CD4-positive, alpha-beta T cell (primary cell): ENCODE measurements at regions not wholly inside any gene's neighbourhood (a gene's known extent, or its start where the extent isn't known, plus 50 kb on each side); places are given as distances from the start of the nearest gene placed in this dataset.

ENCODE experiments used
- ATAC-seq: fragments of 200-7000 bp; cut with Tn5 transposase; one replicate; pipeline ENCODE4 v1.10.0; 2022; ENCODE audit warnings: mild to moderate bottlenecking; ENCODE audit not compliant: poor library complexity
- CTCF ChIA-PET: fragments of 350-600 bp; sonication (Branson Sonifier 250); formaldehyde crosslinking; loops from one replicate; lab custom pipeline; 2021; ENCODE audit warnings: antibody characterized with exemption, inconsistent platforms; lab: Charles Lee
- POLR2A ChIA-PET: fragments of 350-600 bp; sonication (Branson Sonifier 250); formaldehyde crosslinking; loops from one replicate; lab custom pipeline; 2021; ENCODE audit warnings: antibody characterized with exemption, inconsistent platforms; lab: Charles Lee
- DNase-seq, 14 experiments: peaks; one replicate each; pipeline ENCODE4 v3.0.0-alpha.2; 2013 to 2020; ENCODE audit warnings: mixed read lengths in 2 of 14
- H3K27ac ChIP-seq, 2 donors: one replicate each; pipeline versions ENCODE4 v1.5.1 to v1.7.0; 2013; ENCODE audit warnings: low read length in 2 of 2, low read depth in 1 of 2, mild to moderate bottlenecking in 1 of 2
- H3K27me3 ChIP-seq, 2 experiments: 1 replicate in 1 of 2; 2 replicates in 1 of 2; pipeline versions ENCODE4 v1.6.1 to v1.7.0; 2013; ENCODE audit warnings: low read length in 2 of 2, control low read depth in 1 of 2, mild to moderate bottlenecking in 1 of 2, moderate library complexity in 1 of 2; ENCODE audit not compliant: insufficient read depth in 2 of 2, control insufficient read depth in 1 of 2
- H3K36me3 ChIP-seq: one replicate; pipeline ENCODE4 v1.6.1; 2013; ENCODE audit warnings: low read length, control low read depth; ENCODE audit not compliant: insufficient read depth
- H3K4me1 ChIP-seq: one replicate; pipeline ENCODE4 v1.6.1; 2013; ENCODE audit warnings: low read length, control low read depth; ENCODE audit not compliant: insufficient read depth
- H3K4me3 ChIP-seq: one replicate; pipeline ENCODE4 v1.5.1; 2013; ENCODE audit warnings: mild to moderate bottlenecking, low read length, moderate library complexity
- H3K9me3 ChIP-seq, 2 experiments: 1 replicate in 1 of 2; 2 replicates in 1 of 2; pipeline versions ENCODE4 v1.6.1 to v1.7.0; 2013; ENCODE audit warnings: low read length in 2 of 2, mild to moderate bottlenecking in 2 of 2, control low read depth in 1 of 2, moderate library complexity in 1 of 2; ENCODE audit not compliant: control insufficient read depth in 1 of 2, insufficient read depth in 1 of 2
- H3K27ac Mint-ChIP-seq: one replicate; pipeline ENCODE4 v1.8.0; 2020; ENCODE audit warnings: mixed read lengths
- H3K27me3 Mint-ChIP-seq: one replicate; pipeline ENCODE4 v1.8.0; 2021; ENCODE audit warnings: mixed read lengths
- H3K36me3 Mint-ChIP-seq: one replicate; pipeline ENCODE4 v1.8.0; 2021; ENCODE audit warnings: low read depth, mixed read lengths
- H3K4me1 Mint-ChIP-seq: one replicate; pipeline ENCODE4 v1.8.0; 2021; ENCODE audit warnings: low read depth, mixed read lengths
- H3K4me3 Mint-ChIP-seq: one replicate; pipeline ENCODE4 v1.8.0; 2020; ENCODE audit warnings: mild to moderate bottlenecking, mixed read lengths
- H3K9me3 Mint-ChIP-seq: one replicate; pipeline ENCODE4 v1.8.0; 2020; ENCODE audit warnings: mixed read lengths
- intact Hi-C, 2 experiments: fragments of 100-400 bp; cut with DNase I in 1 of 2; cut with micrococcal nuclease in 1 of 2; formaldehyde crosslinking; loops; one replicate each; pipeline versions ENCODE4 v1.15.1 to v1.9.0; 2023 to 2025; cut with DNase I, micrococcal nuclease
- TF ChIP-seq, protein P1 (sequence below): fragments of 200-600 bp; IDR thresholded peaks from one replicate; pipeline ENCODE4 v1.8.0; 2022; ENCODE audit warnings: antibody characterized with exemption, mild to moderate bottlenecking

DNA sequence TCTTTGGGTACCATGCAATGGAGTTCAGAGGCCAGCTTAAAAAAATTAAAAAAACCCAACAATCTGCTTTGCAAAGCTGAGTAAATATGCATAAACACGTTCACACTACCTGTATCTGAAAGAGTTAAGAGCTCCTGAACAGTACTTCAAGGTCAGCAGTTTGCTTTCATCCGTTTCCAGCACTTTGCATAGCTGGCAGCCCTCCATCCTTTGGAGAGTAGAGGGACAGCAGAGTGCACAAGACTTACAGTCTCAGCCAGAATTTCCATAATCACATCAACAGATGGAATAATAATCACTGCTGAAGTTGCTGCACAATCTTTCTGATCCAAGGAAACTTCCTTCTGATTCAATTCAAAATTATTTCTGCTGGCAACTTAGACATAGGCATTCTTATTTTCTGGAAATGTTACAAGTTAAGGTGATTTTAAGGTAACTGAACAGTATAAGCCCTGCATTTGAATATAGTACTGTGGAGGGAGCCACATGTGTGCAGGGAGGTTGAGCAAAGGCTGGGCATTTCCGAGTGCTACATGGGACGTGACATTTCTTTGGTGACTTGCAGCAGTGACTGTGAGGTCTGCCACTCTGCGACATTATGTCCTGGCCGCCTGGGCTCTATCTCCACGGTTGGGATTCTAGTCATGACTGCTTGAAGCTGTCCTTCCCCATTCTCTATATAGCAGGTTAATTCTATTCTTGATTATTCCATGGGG lies 73.5 kb upstream of the EMCN start:
- CTCF ChIA-PET, result no interaction called here

DNA sequence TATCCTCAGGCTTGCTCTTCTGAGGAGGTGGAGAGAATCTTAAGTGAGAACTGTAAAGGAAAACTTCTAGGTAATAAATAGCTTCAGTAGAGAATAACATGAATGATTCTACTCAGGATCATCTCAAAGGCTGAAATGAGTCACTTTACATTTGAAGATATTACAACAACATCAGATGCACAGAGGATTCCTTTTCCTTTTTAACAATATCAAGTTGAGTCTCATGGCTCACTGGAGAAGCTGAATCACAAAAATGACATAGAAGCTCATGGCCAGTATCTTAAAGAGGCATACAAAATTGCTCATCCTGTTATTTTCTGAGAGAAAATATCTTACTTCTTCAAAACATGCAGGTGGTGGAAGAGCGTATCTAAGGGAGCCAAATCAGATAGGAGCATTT lies 72.5 kb upstream of the EMCN start:
- Histone ChIP-seq H3K4me3 (no peak overlapping the region), H3K9me3 (no peaks in the 10 kb centered on the region), H3K27ac (no peak overlapping the region), H3K36me3 (no peaks in the 10 kb centered on the region), H3K27me3 (peaks cover 0 to 4% of the 10 kb centered on the region in 2 experiments), H3K4me1 (no peaks in the 10 kb centered on the region)
- TF ChIP-seq, protein P1, sequence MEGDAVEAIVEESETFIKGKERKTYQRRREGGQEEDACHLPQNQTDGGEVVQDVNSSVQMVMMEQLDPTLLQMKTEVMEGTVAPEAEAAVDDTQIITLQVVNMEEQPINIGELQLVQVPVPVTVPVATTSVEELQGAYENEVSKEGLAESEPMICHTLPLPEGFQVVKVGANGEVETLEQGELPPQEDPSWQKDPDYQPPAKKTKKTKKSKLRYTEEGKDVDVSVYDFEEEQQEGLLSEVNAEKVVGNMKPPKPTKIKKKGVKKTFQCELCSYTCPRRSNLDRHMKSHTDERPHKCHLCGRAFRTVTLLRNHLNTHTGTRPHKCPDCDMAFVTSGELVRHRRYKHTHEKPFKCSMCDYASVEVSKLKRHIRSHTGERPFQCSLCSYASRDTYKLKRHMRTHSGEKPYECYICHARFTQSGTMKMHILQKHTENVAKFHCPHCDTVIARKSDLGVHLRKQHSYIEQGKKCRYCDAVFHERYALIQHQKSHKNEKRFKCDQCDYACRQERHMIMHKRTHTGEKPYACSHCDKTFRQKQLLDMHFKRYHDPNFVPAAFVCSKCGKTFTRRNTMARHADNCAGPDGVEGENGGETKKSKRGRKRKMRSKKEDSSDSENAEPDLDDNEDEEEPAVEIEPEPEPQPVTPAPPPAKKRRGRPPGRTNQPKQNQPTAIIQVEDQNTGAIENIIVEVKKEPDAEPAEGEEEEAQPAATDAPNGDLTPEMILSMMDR, result no peak
- no peak for ATAC-seq
- Mint-ChIP-seq H3K9me3 (no peaks in the 10 kb centered on the region), H3K4me3 (no peak overlapping the region), H3K27ac (no peak overlapping the region), H3K27me3 (no peaks in the 10 kb centered on the region), H3K36me3 (no peaks in the 10 kb centered on the region), H3K4me1 (no peaks in the 10 kb centered on the region)
- ChIA-PET CTCF (no interaction called here), POLR2A (no interaction called here)
- DNase-seq, result no peak
- intact Hi-C loops, result no loop called here

More for the DNA sequence above, 73.5 kb upstream of the EMCN start:
- no peak overlapping the region for H3K4me3 ChIP-seq
- ATAC-seq (no peak), DNase-seq (no peak)
- Mint-ChIP-seq H3K27me3 (no peaks in the 10 kb centered on the region), H3K27ac (no peak overlapping the region), H3K9me3 (no peaks in the 10 kb centered on the region), H3K36me3 (no peaks in the 10 kb centered on the region), H3K4me3 (no peak overlapping the region), H3K4me1 (no peaks in the 10 kb centered on the region)
- peaks cover 0 to 4% of the 10 kb centered on the region in 2 experiments for H3K27me3 ChIP-seq
- POLR2A ChIA-PET, result no interaction called here
- TF ChIP-seq, protein P1, result no peak
- no peaks in the 10 kb centered on the region for H3K9me3 ChIP-seq
- no peaks in the 10 kb centered on the region for H3K4me1 ChIP-seq
- H3K36me3 ChIP-seq, result no peaks in the 10 kb centered on the region
- no peak overlapping the region for H3K27ac ChIP-seq
- intact Hi-C loops, result no loop called here

DNA sequence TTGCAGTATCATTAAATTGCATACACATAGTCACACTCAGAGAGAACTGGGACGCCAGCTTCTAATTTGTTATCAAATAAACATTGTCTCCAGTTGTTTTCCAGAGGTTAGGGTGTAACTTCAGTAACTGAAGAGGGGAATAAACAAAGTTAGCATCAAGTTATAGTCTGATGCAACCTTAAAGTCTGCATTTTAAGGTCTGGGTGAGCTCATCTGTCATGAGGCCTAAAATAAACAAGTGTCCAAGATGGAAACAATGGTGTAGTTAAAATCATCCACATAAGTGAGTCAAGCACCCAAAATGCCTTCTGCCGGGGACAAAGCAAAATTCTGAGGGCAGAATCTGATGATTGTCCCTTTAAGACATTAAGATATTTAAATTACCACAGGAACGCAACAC lies 70.3 kb upstream of the EMCN start:
- ChIA-PET POLR2A (no interaction called here), CTCF (no interaction called here)
- TF ChIP-seq, protein P1, result no peak
- Mint-ChIP-seq H3K36me3 (no peaks in the 10 kb centered on the region), H3K27ac (no peak overlapping the region), H3K4me3 (no peak overlapping the region), H3K9me3 (no peaks in the 10 kb centered on the region), H3K27me3 (no peaks in the 10 kb centered on the region), H3K4me1 (no peaks in the 10 kb centered on the region)
- Histone ChIP-seq H3K4me1 (no peaks in the 10 kb centered on the region), H3K27me3 (peaks cover 0 to 4% of the 10 kb centered on the region in 2 experiments), H3K27ac (no peak overlapping the region), H3K4me3 (no peak overlapping the region), H3K9me3 (no peaks in the 10 kb centered on the region), H3K36me3 (no peaks in the 10 kb centered on the region)
- intact Hi-C loops, result no loop called here
- DNase-seq (no peak), ATAC-seq (no peak)
